ENCODE measurements at regions not wholly inside any gene's neighbourhood (a gene's known extent, or its start where the extent isn't known, plus 50 kb on each side); places are given as distances from the start of the nearest gene placed in this dataset.

DNA sequence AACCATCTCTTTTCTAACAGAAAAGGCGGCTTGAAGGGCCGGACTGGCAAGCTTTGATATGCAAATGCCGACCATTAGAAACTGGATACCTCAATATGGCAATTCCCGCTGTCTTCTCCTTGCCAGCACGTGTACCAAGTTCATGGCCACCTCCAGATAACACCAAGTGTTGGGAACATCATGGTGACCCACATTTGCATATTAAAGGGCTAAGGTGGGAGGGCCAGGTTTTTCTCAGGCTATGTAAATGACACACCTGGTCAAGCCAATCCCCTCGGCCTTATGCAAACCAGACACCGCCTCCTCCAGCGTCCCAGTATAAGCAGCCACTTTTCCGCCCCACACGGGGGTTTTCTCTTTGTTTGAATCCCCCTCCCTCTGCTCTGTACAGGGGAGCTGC, 110.7 kb downstream of the DACT2 start:
- no peak for TF ChIP-seq CTCF (IDR thresholded peaks at IDR 0.05; ENCODE audit: low read depth, low read length)
- Histone ChIP-seq H3K4me3 (ENCODE audit: low read depth, low read length) (no peak overlapping the region), H3K27me3 (ENCODE audit: insufficient read depth, low read depth, severe bottlenecking) (no peaks in the 10 kb centered on the region), H3K9me3 (ENCODE audit: severe bottlenecking) (peaks cover 4% of the 10 kb centered on the region), H3K36me3 (no peaks in the 10 kb centered on the region), H3K27ac (no peak overlapping the region)
- no peak for DNase-seq

DNA sequence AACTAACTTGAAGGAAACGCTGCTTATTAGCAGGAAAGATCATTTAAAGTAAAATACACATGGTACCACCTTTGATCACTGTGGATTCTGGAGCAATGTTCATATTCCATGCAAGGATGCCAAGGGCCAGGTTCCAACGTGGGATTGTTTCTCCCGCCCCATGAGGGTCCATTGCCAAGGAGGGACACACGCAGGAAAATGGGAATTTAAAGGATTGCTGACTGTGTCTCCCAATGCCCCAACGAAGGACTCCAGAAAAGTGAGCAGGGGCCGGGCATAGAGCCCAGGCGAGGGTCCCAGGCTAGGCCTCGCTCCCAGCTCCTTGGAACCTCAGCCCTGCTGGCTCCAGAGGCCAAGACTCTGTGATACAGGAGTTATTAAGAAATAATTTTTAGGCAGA, 111.2 kb downstream of the DACT2 start:
- Histone ChIP-seq H3K27ac (no peak overlapping the region), H3K4me3 (ENCODE audit: low read depth, low read length) (no peak overlapping the region), H3K27me3 (ENCODE audit: insufficient read depth, low read depth, severe bottlenecking) (no peaks in the 10 kb centered on the region), H3K36me3 (no peaks in the 10 kb centered on the region), H3K9me3 (ENCODE audit: severe bottlenecking) (peaks cover 4% of the 10 kb centered on the region)
- TF ChIP-seq CTCF (IDR thresholded peaks at IDR 0.05; ENCODE audit: low read depth, low read length), result no peak
- DNase-seq, result no peak

GRCh38 chr6:168207421-168208175, 112.0 kb downstream of the DACT2 start:
- no peaks in the 10 kb centered on the region for H3K36me3 ChIP-seq
- no peaks in the 10 kb centered on the region for H3K27me3 ChIP-seq (ENCODE audit: insufficient read depth, low read depth, severe bottlenecking)
- H3K4me3 ChIP-seq (ENCODE audit: low read depth, low read length), result no peak overlapping the region
- no peak overlapping the region for H3K27ac ChIP-seq
- no peak for DNase-seq
- peaks cover 4% of the 10 kb centered on the region for H3K9me3 ChIP-seq (ENCODE audit: severe bottlenecking)
- no peak for TF ChIP-seq CTCF (IDR thresholded peaks at IDR 0.05; ENCODE audit: low read depth, low read length)

DNA sequence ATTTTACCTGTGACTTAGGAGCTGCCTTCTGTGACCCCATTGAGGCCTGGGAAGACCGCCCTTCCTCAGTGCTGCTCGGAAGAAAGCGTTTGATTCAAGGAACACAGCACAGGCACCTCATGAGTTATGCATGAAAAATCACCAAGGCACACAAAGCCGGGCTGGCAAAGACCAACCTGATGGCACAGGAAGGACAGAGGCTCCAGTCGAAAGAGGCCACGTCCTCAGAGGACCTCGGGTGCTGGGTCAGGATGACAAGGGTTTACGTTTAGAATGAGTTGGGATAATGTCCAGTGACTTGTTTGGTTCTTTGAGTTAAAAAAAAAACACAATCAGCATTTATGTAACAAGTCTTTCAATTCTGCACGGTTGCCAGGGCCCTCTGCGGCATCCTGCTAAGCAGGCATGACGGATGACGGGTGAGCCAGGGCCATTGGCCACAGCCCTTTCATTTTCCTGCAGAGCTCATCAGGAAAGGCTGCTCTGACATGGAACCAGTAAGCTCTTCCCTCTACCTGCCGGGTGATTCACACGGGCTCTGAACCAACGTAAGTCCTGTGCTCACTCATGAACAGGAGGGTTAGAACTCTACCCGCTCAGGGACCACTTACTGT, 112.8 kb downstream of the DACT2 start:
- TF ChIP-seq CTCF (IDR thresholded peaks at IDR 0.05; ENCODE audit: low read depth, low read length), result no peak
- H3K27ac ChIP-seq, result no peak overlapping the region
- no peak for DNase-seq
- H3K36me3 ChIP-seq, result no peaks in the 10 kb centered on the region
- H3K4me3 ChIP-seq (ENCODE audit: low read depth, low read length), result no peak overlapping the region
- H3K27me3 ChIP-seq (ENCODE audit: insufficient read depth, low read depth, severe bottlenecking), result no peaks in the 10 kb centered on the region
- peaks cover 4% of the 10 kb centered on the region for H3K9me3 ChIP-seq (ENCODE audit: severe bottlenecking)

- H3K27ac ChIP-seq, result no peak overlapping the region
- peaks cover 4% of the 10 kb centered on the region for H3K9me3 ChIP-seq (ENCODE audit: severe bottlenecking)
- no peak for TF ChIP-seq CTCF (IDR thresholded peaks at IDR 0.05; ENCODE audit: low read depth, low read length)
- H3K36me3 ChIP-seq, result no peaks in the 10 kb centered on the region
- H3K4me3 ChIP-seq (ENCODE audit: low read depth, low read length), result no peak overlapping the region
- H3K27me3 ChIP-seq (ENCODE audit: insufficient read depth, low read depth, severe bottlenecking), result no peaks in the 10 kb centered on the region
- no peak for DNase-seq
Observed at GRCh38 chr6:168206186-168206585, 113.4 kb downstream of the DACT2 start.

Measured in WERI-Rb-1 (cell line).